Stomach (tissue), 4 donors: ENCODE measurements at regions not wholly inside any gene's neighbourhood (a gene's known extent, or its start where the extent isn't known, plus 50 kb on each side); places are given as distances from the start of the nearest gene placed in this dataset.

Experiments
- POLR2A ChIP-seq, 4 donors: fragments of 450-650 bp; IDR thresholded peaks; one replicate each; pipeline ENCODE4 v1.6.1; 2016; ENCODE audit warnings: antibody characterized with exemption in 4 of 4, control low read depth in 2 of 4, mild to moderate bottlenecking in 1 of 4, moderate library complexity in 1 of 4
- POLR2AphosphoS5 ChIP-seq, 3 donors: sonication (generic); formaldehyde crosslinking; IDR thresholded peaks; one replicate each; pipeline ENCODE4 v1.6.1; 2016; ENCODE audit warnings: antibody characterized with exemption in 3 of 3
- TF ChIP-seq, protein P1 (sequence below), 7 experiments: fragments of 450-650 bp in 4 of 7; fragments of 200-600 bp in 3 of 7; sonication (generic) in 3 of 7; IDR thresholded peaks; one replicate each; pipeline ENCODE4 v1.5.1; 2016 to 2019; ENCODE audit warnings: antibody characterized with exemption in 7 of 7, control low read depth in 2 of 7, mild to moderate bottlenecking in 1 of 7

- TF ChIP-seq, protein P1, sequence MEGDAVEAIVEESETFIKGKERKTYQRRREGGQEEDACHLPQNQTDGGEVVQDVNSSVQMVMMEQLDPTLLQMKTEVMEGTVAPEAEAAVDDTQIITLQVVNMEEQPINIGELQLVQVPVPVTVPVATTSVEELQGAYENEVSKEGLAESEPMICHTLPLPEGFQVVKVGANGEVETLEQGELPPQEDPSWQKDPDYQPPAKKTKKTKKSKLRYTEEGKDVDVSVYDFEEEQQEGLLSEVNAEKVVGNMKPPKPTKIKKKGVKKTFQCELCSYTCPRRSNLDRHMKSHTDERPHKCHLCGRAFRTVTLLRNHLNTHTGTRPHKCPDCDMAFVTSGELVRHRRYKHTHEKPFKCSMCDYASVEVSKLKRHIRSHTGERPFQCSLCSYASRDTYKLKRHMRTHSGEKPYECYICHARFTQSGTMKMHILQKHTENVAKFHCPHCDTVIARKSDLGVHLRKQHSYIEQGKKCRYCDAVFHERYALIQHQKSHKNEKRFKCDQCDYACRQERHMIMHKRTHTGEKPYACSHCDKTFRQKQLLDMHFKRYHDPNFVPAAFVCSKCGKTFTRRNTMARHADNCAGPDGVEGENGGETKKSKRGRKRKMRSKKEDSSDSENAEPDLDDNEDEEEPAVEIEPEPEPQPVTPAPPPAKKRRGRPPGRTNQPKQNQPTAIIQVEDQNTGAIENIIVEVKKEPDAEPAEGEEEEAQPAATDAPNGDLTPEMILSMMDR (IDR thresholded peaks at IDR 0.05): no peak
- no peak for TF ChIP-seq POLR2A (IDR thresholded peaks at IDR 0.05)
- TF ChIP-seq POLR2AphosphoS5 (IDR thresholded peaks at IDR 0.05): no peak
Observed at GRCh38 chr5:87945286-87945650, 323.4 kb downstream of the TMEM161B start.
